Trophoblast cell (in vitro differentiated cells and primary cell): ENCODE measurements at regions not wholly inside any gene's neighbourhood (a gene's known extent, or its start where the extent isn't known, plus 50 kb on each side); places are given as distances from the start of the nearest gene placed in this dataset.

Experiments
- DNase-seq, 2 donors: peaks; one replicate each; pipeline ENCODE4 v3.0.0-alpha.2; 2016
- H2AFZ ChIP-seq: 2 replicates; pipeline ENCODE4 v1.6.1; 2013; ENCODE audit warnings: low read length, moderate library complexity, mild to moderate bottlenecking; ENCODE audit not compliant: insufficient read depth, poor library complexity
- H2AK5ac ChIP-seq: 2 replicates; pipeline ENCODE4 v1.6.1; 2013; ENCODE audit warnings: mild to moderate bottlenecking, low read length
- H2BK120ac ChIP-seq: 2 replicates; pipeline ENCODE4 v1.6.1; 2013; ENCODE audit warnings: low read length, mild to moderate bottlenecking, moderate library complexity; ENCODE audit not compliant: insufficient read depth, poor library complexity
- H2BK12ac ChIP-seq: 2 replicates; pipeline ENCODE4 v1.6.1; 2013; ENCODE audit warnings: mild to moderate bottlenecking, low read length, moderate library complexity
- H2BK5ac ChIP-seq: 2 replicates; pipeline ENCODE4 v1.6.1; 2013; ENCODE audit warnings: low read length, low read depth, moderate library complexity, mild to moderate bottlenecking; ENCODE audit not compliant: poor library complexity
- H3K14ac ChIP-seq: 2 replicates; pipeline ENCODE4 v1.6.1; 2013; ENCODE audit warnings: mild to moderate bottlenecking, low read length
- H3K18ac ChIP-seq: 2 replicates; pipeline ENCODE4 v1.6.1; 2013; ENCODE audit warnings: mild to moderate bottlenecking, low read length
- H3K23ac ChIP-seq: 2 replicates; pipeline ENCODE4 v1.6.1; 2013; ENCODE audit warnings: low read length
- H3K27ac ChIP-seq: 2 replicates; pipeline ENCODE4 v1.5.1; 2013; ENCODE audit warnings: low read depth, mild to moderate bottlenecking, inconsistent platforms, low read length, moderate library complexity
- H3K27me3 ChIP-seq: 2 replicates; pipeline ENCODE4 v1.6.1; 2013; ENCODE audit warnings: inconsistent platforms, mild to moderate bottlenecking, low read length, moderate library complexity; ENCODE audit not compliant: insufficient read depth
- H3K36me3 ChIP-seq, 2 experiments: 1 replicate in 1 of 2; 2 replicates in 1 of 2; pipeline ENCODE4 v1.6.1; 2013; ENCODE audit warnings: low read length in 2 of 2, mild to moderate bottlenecking in 2 of 2, moderate library complexity in 1 of 2; ENCODE audit not compliant: insufficient read depth in 2 of 2, control insufficient read depth in 1 of 2
- H3K4ac ChIP-seq: 2 replicates; pipeline ENCODE4 v1.6.1; 2013; ENCODE audit warnings: low read depth, mild to moderate bottlenecking, low read length, moderate library complexity
- H3K4me1 ChIP-seq, 2 experiments: 1 replicate in 1 of 2; 2 replicates in 1 of 2; pipeline ENCODE4 v1.6.1; 2013; ENCODE audit warnings: low read length in 2 of 2, mild to moderate bottlenecking in 2 of 2, moderate library complexity in 1 of 2; ENCODE audit not compliant: insufficient read depth in 2 of 2, control insufficient read depth in 1 of 2
- H3K4me2 ChIP-seq: 2 replicates; pipeline ENCODE4 v1.6.1; 2013; ENCODE audit warnings: inconsistent platforms, mild to moderate bottlenecking, low read length, moderate library complexity
- H3K4me3 ChIP-seq: 2 replicates; pipeline ENCODE4 v1.5.1; 2013; ENCODE audit warnings: mild to moderate bottlenecking, low read depth, low read length, inconsistent platforms
- H3K79me1 ChIP-seq: one replicate; pipeline ENCODE4 v1.6.1; 2013; ENCODE audit warnings: low read length
- H3K79me2 ChIP-seq: 2 replicates; pipeline ENCODE4 v1.6.1; 2013; ENCODE audit warnings: low read length, mild to moderate bottlenecking; ENCODE audit not compliant: control insufficient read depth, insufficient read depth, poor library complexity
- H3K9ac ChIP-seq: 2 replicates; pipeline ENCODE4 v1.6.1; 2013; ENCODE audit warnings: mild to moderate bottlenecking, low read length
- H3K9me3 ChIP-seq: 2 replicates; pipeline ENCODE4 v1.6.1; 2013; ENCODE audit warnings: low read depth, mild to moderate bottlenecking, control low read depth, inconsistent platforms, low read length; ENCODE audit not compliant: insufficient read depth
- H4K12ac ChIP-seq: 2 replicates; pipeline ENCODE4 v1.6.1; 2013; ENCODE audit warnings: low read depth, mild to moderate bottlenecking, low read length, moderate library complexity
- H4K8ac ChIP-seq: 2 replicates; pipeline ENCODE4 v1.6.1; 2013; ENCODE audit warnings: low read depth, mild to moderate bottlenecking, low read length, moderate library complexity
- H4K91ac ChIP-seq: one replicate; pipeline ENCODE4 v1.6.1; 2013; ENCODE audit warnings: low read depth, mild to moderate bottlenecking, low read length, moderate library complexity
- whole genome bisulfite sequencing: extraction: QIAGEN DNeasy Blood & Tissue Kit; methylation state at CpG from one replicate; pipeline ENCODE4 v1.1.7; 2013; ENCODE audit warnings: missing lambda C conversion rate; ENCODE audit not compliant: insufficient read length, insufficient coverage; ENCODE audit errors: extremely low coverage; 5-methylcytosine and 5-hydroxymethylcytosine counted together

GRCh38 chr4:54495641-54496040 is 162.1 kb upstream of the KIT start:
- no peak overlapping the region for H3K18ac ChIP-seq
- H3K14ac ChIP-seq: no peak overlapping the region
- no peak overlapping the region for H3K4me2 ChIP-seq
- no peak overlapping the region for H2BK5ac ChIP-seq
- H4K91ac ChIP-seq: no peak overlapping the region
- H2BK12ac ChIP-seq: no peak overlapping the region
- no peak overlapping the region for H4K12ac ChIP-seq
- no peaks in the 10 kb centered on the region for H3K36me3 ChIP-seq
- H3K9ac ChIP-seq: no peak overlapping the region
- peaks cover 6% of the 10 kb centered on the region for H3K79me1 ChIP-seq
- H4K8ac ChIP-seq: no peak overlapping the region
- no CpG with 5 or more reads among the region's 3 CpGs for WGBS
- no peak overlapping the region for H3K4me3 ChIP-seq
- DNase-seq: peak; percentile 66 to 82
- no peak overlapping the region for H2AFZ ChIP-seq
- H2BK120ac ChIP-seq: no peak overlapping the region
- no peaks in the 10 kb centered on the region for H3K9me3 ChIP-seq
- H2AK5ac ChIP-seq: no peak overlapping the region
- H3K4ac ChIP-seq: no peak overlapping the region
- peaks cover 14 to 23% of the 10 kb centered on the region in 2 experiments for H3K4me1 ChIP-seq
- H3K79me2 ChIP-seq: no peaks in the 10 kb centered on the region
- H3K27ac ChIP-seq: no peak overlapping the region
- H3K27me3 ChIP-seq: no peaks in the 10 kb centered on the region
- no peak overlapping the region for H3K23ac ChIP-seq

GRCh38 chr4:54496412-54496811 is 161.3 kb upstream of the KIT start:
- Histone ChIP-seq H4K12ac (no peak overlapping the region), H3K9ac (no peak overlapping the region), H3K4me1 (peaks cover 14 to 23% of the 10 kb centered on the region in 2 experiments), H3K4me2 (no peak overlapping the region), H4K8ac (no peak overlapping the region), H3K9me3 (no peaks in the 10 kb centered on the region), H4K91ac (no peak overlapping the region), H2BK5ac (peak overlapping the region; percentile 27), H2AFZ (no peak overlapping the region), H3K27ac (no peak overlapping the region), H3K4me3 (no peak overlapping the region), H3K27me3 (no peaks in the 10 kb centered on the region), H2BK12ac (peak overlapping the region; percentile 6), H3K18ac (no peak overlapping the region), H2AK5ac (peak overlapping the region; percentile 70), H3K36me3 (no peaks in the 10 kb centered on the region), H3K79me2 (no peaks in the 10 kb centered on the region), H2BK120ac (no peak overlapping the region), H3K4ac (peak overlapping the region; percentile 21), H3K79me1 (peaks cover 6% of the 10 kb centered on the region), H3K14ac (no peak overlapping the region), H3K23ac (no peak overlapping the region)
- DNase-seq: no peak
- WGBS: no CpG with 5 or more reads among the region's 5 CpGs

- no peak overlapping the region for H3K18ac ChIP-seq
- H4K91ac ChIP-seq: peak overlapping the region; percentile 20
- H2BK5ac ChIP-seq: no peak overlapping the region
- H3K4me1 ChIP-seq: peaks cover 14 to 27% of the 10 kb centered on the region in 2 experiments
- H2BK120ac ChIP-seq: peak overlapping the region; percentile 54
- no peak for DNase-seq
- H2AFZ ChIP-seq: no peak overlapping the region
- H3K9me3 ChIP-seq: no peaks in the 10 kb centered on the region
- no peaks in the 10 kb centered on the region for H3K79me2 ChIP-seq
- H3K27ac ChIP-seq: no peak overlapping the region
- no CpG with 5 or more reads among the region's 3 CpGs for WGBS
- no peak overlapping the region for H3K4me2 ChIP-seq
- no peaks in the 10 kb centered on the region for H3K27me3 ChIP-seq
- no peak overlapping the region for H3K4me3 ChIP-seq
- H3K23ac ChIP-seq: no peak overlapping the region
- H3K14ac ChIP-seq: no peak overlapping the region
- H2BK12ac ChIP-seq: peak overlapping the region; percentile 6
- H3K79me1 ChIP-seq: peaks cover 6% of the 10 kb centered on the region
- no peak overlapping the region for H4K8ac ChIP-seq
- no peak overlapping the region for H4K12ac ChIP-seq
- H3K9ac ChIP-seq: no peak overlapping the region
- H2AK5ac ChIP-seq: no peak overlapping the region
- H3K36me3 ChIP-seq: no peaks in the 10 kb centered on the region
- no peak overlapping the region for H3K4ac ChIP-seq
Observed at GRCh38 chr4:54497947-54498346, 159.8 kb upstream of the KIT start.

- no peak overlapping the region for H4K12ac ChIP-seq
- peak overlapping the region; percentile 63 for H3K27ac ChIP-seq
- WGBS: no CpG with 5 or more reads among the region's 1 CpG
- H3K4me2 ChIP-seq: no peak overlapping the region
- no peak overlapping the region for H4K8ac ChIP-seq
- no peak overlapping the region for H2BK120ac ChIP-seq
- peak overlapping the region; percentile 43 for H2BK12ac ChIP-seq
- no peak overlapping the region for H2AFZ ChIP-seq
- H2BK5ac ChIP-seq: no peak overlapping the region
- no peak overlapping the region for H3K4me3 ChIP-seq
- H3K4me1 ChIP-seq: peaks cover 14 to 32% of the 10 kb centered on the region in 2 experiments
- peak; percentile 74 to 83 for DNase-seq
- no peaks in the 10 kb centered on the region for H3K27me3 ChIP-seq
- H3K79me2 ChIP-seq: no peaks in the 10 kb centered on the region
- peaks cover 6% of the 10 kb centered on the region for H3K79me1 ChIP-seq
- no peak overlapping the region for H3K18ac ChIP-seq
- H4K91ac ChIP-seq: no peak overlapping the region
- H2AK5ac ChIP-seq: no peak overlapping the region
- H3K9ac ChIP-seq: no peak overlapping the region
- H3K14ac ChIP-seq: no peak overlapping the region
- H3K36me3 ChIP-seq: no peaks in the 10 kb centered on the region
- no peaks in the 10 kb centered on the region for H3K9me3 ChIP-seq
- H3K23ac ChIP-seq: no peak overlapping the region
- no peak overlapping the region for H3K4ac ChIP-seq
Observed at GRCh38 chr4:54498661-54499111, 159.1 kb upstream of the KIT start.
